Lung (tissue), 11 donors: ENCODE measurements at regions not wholly inside any gene's neighbourhood (a gene's known extent, or its start where the extent isn't known, plus 50 kb on each side); places are given as distances from the start of the nearest gene placed in this dataset.

ENCODE experiments used
- ATAC-seq: fragments of 200-7000 bp; cut with Tn5 transposase; one replicate; pipeline ENCODE4 v1.9.1; 2020; ENCODE audit warnings: moderate number of reproducible peaks; ENCODE audit not compliant: insufficient read depth, low FRiP score
- DNase-seq, 3 donors: peaks; one replicate each; pipeline ENCODE4 v3.0.0-alpha.2; 2013 to 2017
- H3K27ac ChIP-seq, 2 donors: one replicate each; pipeline ENCODE4 v1.5.1; 2013; ENCODE audit warnings: mild to moderate bottlenecking in 2 of 2, moderate library complexity in 2 of 2, control low read depth in 1 of 2, inconsistent platforms in 1 of 2, low read depth in 1 of 2, low read length in 1 of 2
- H3K27me3 ChIP-seq, 3 donors: one replicate each; pipeline ENCODE4 v1.5.1; 2013; ENCODE audit warnings: low read length in 2 of 3; ENCODE audit not compliant: control insufficient read depth in 3 of 3, insufficient read depth in 3 of 3
- H3K36me3 ChIP-seq, 4 donors: one replicate each; pipeline ENCODE4 v1.5.1; 2013; ENCODE audit warnings: low read length in 4 of 4, mild to moderate bottlenecking in 1 of 4, moderate library complexity in 1 of 4; ENCODE audit not compliant: control insufficient read depth in 4 of 4, insufficient read depth in 4 of 4
- H3K4me1 ChIP-seq, 5 donors: one replicate each; pipeline ENCODE4 v1.5.1; 2013; ENCODE audit warnings: low read length in 5 of 5, mild to moderate bottlenecking in 2 of 5, moderate library complexity in 1 of 5; ENCODE audit not compliant: control insufficient read depth in 5 of 5, insufficient read depth in 5 of 5
- H3K4me3 ChIP-seq: one replicate; pipeline ENCODE4 v1.5.1; 2013; ENCODE audit warnings: mild to moderate bottlenecking, control low read depth, moderate library complexity
- H3K9ac ChIP-seq, 2 donors: one replicate each; pipeline ENCODE4 v1.5.1; 2013; ENCODE audit warnings: low read length in 2 of 2, control low read depth in 1 of 2; ENCODE audit not compliant: insufficient read depth in 1 of 2
- H3K9me3 ChIP-seq, 4 donors: one replicate each; pipeline ENCODE4 v1.5.1; 2013; ENCODE audit warnings: low read length in 3 of 4, mild to moderate bottlenecking in 1 of 4, moderate library complexity in 1 of 4; ENCODE audit not compliant: control insufficient read depth in 4 of 4, insufficient read depth in 3 of 4
- CTCF ChIP-seq: IDR thresholded peaks from 2 replicates; pipeline ENCODE4 v1.5.1; 2012; ENCODE audit warnings: mild to moderate bottlenecking; ENCODE audit errors: control extremely low read depth, extremely low read depth
- WGBS, 2 donors: extraction: QIAGEN DNeasy Blood & Tissue Kit; methylation state at CpG; one replicate each; pipeline ENCODE4 v1.1.7; 2013; 5-methylcytosine and 5-hydroxymethylcytosine counted together
- donor health status: control.
- donor health status: control.
- donor health status: Bipolar disorder and iron deficiency.
- donor health status: healthy.
- donor health status: DM: yes; HTN: yes; CAD: no.

GRCh38 chr5:67425514-67425913, 228.9 kb upstream of the CD180 start:
- no peak for TF ChIP-seq CTCF
- 97 to 100% methylated on average over 1 of the region's 1 CpG for whole genome bisulfite sequencing, 2 donors
- DNase-seq: no peak
- Histone ChIP-seq H3K9ac (no peak overlapping the region), H3K4me3 (no peak overlapping the region), H3K27me3 (no peaks in the 10 kb centered on the region), H3K9me3 (no peaks in the 10 kb centered on the region), H3K4me1 (no peaks in the 10 kb centered on the region), H3K36me3 (no peaks in the 10 kb centered on the region), H3K27ac (no peak overlapping the region)
- no peak for ATAC-seq

GRCh38 chr5:67417839-67418238, 221.2 kb upstream of the CD180 start:
- Histone ChIP-seq H3K27ac (no peak overlapping the region), H3K4me3 (no peak overlapping the region), H3K27me3 (no peaks in the 10 kb centered on the region), H3K36me3 (no peaks in the 10 kb centered on the region), H3K9ac (no peak overlapping the region), H3K9me3 (no peaks in the 10 kb centered on the region), H3K4me1 (no peaks in the 10 kb centered on the region)
- TF ChIP-seq CTCF: no peak
- 83 to 86% methylated on average over 2 of the region's 2 CpGs for WGBS, 2 donors
- no peak for DNase-seq
- ATAC-seq: no peak

GRCh38 chr5:67416986-67417385, 220.4 kb upstream of the CD180 start:
- no peak overlapping the region for H3K9ac ChIP-seq
- H3K4me1 ChIP-seq: no peaks in the 10 kb centered on the region
- ATAC-seq: no peak
- DNase-seq: no peak
- WGBS, 2 donors: 80 to 81% methylated on average over 2 of the region's 2 CpGs
- H3K36me3 ChIP-seq: no peaks in the 10 kb centered on the region
- H3K9me3 ChIP-seq: no peaks in the 10 kb centered on the region
- no peak overlapping the region for H3K4me3 ChIP-seq
- no peak overlapping the region for H3K27ac ChIP-seq
- no peak for TF ChIP-seq CTCF
- no peaks in the 10 kb centered on the region for H3K27me3 ChIP-seq
